SU-DHL-6 (cell line): ENCODE measurements at regions not wholly inside any gene's neighbourhood (a gene's known extent, or its start where the extent isn't known, plus 50 kb on each side); places are given as distances from the start of the nearest gene placed in this dataset.

Experiments used
- H2AFZ ChIP-seq: fragments of 200-600 bp; sonication (generic); 2 replicates; pipeline ENCODE4 v1.6.1; 2014; ENCODE audit warnings: low read depth, mild to moderate bottlenecking, moderate library complexity, mixed read lengths, antibody characterized with exemption, low read length; ENCODE audit not compliant: severe bottlenecking
- H3F3A ChIP-seq: fragments of 200-600 bp; shearing (Covaris generic); 2 replicates; pipeline ENCODE4 v1.6.0; 2016; ENCODE audit warnings: antibody characterized with exemption, mild to moderate bottlenecking; ENCODE audit not compliant: insufficient read depth
- H3K27ac ChIP-seq: fragments of 200-600 bp; sonication (generic); 2 replicates; pipeline ENCODE4 v1.5.1; 2016; ENCODE audit warnings: low read depth, mild to moderate bottlenecking, low read length, moderate library complexity, mixed read lengths
- H3K27me3 ChIP-seq: fragments of 200-600 bp; sonication (generic), shearing (Covaris generic); 2 replicates; pipeline ENCODE4 v1.6.0; 2014; ENCODE audit warnings: mild to moderate bottlenecking, low read length
- H3K36me3 ChIP-seq: fragments of 200-600 bp; sonication (generic); 2 replicates; pipeline ENCODE4 v1.6.1; 2014; ENCODE audit warnings: mild to moderate bottlenecking, low read length, mixed read lengths
- H3K4me2 ChIP-seq: fragments of 300-600, 200-600 bp; shearing (Covaris generic), sonication (generic); 2 replicates; pipeline ENCODE4 v1.6.0; 2014; ENCODE audit warnings: low read length, low read depth, mild to moderate bottlenecking; ENCODE audit not compliant: poor library complexity, severe bottlenecking
- H3K4me3 ChIP-seq: fragments of 200-600 bp; sonication (generic); 2 replicates; pipeline ENCODE4 v1.5.1; 2014; ENCODE audit warnings: antibody characterized with exemption, low read length, mild to moderate bottlenecking, mixed read lengths; ENCODE audit not compliant: insufficient read depth, poor library complexity, severe bottlenecking
- H3K79me2 ChIP-seq: fragments of 200-600 bp; sonication (generic); 2 replicates; pipeline ENCODE4 v1.6.1; 2014; ENCODE audit warnings: mild to moderate bottlenecking, low read length, moderate library complexity; ENCODE audit not compliant: insufficient read depth
- H3K9ac ChIP-seq: fragments of 200-600 bp; sonication (generic); 2 replicates; pipeline ENCODE4 v1.7.0; 2014; ENCODE audit warnings: mild to moderate bottlenecking, low read length
- H3K9me2 ChIP-seq: fragments of 200-600 bp; sonication (generic); replicated peaks from 2 replicates; pipeline ENCODE4 v1.6.1; 2014; ENCODE audit warnings: low read length; ENCODE audit not compliant: insufficient read depth
- H3K9me3 ChIP-seq: fragments of 200-600 bp; sonication (generic); 2 replicates; pipeline ENCODE4 v1.6.1; 2014; ENCODE audit warnings: low read length, mixed read lengths; ENCODE audit not compliant: insufficient read depth
- H4K20me1 ChIP-seq: fragments of 200-600 bp; sonication (generic); 2 replicates; pipeline ENCODE4 v1.6.1; 2014; ENCODE audit warnings: low read depth, mild to moderate bottlenecking, antibody characterized with exemption, low read length, moderate library complexity, mixed read lengths
- EZH2phosphoT487 ChIP-seq: fragments of 200-600 bp; sonication (generic), shearing (Covaris generic); conservative IDR thresholded peaks from 2 replicates; pipeline ENCODE4 v1.6.1; 2018; ENCODE audit warnings: mild to moderate bottlenecking, antibody characterized with exemption, low read length, moderate library complexity, mixed read lengths
- TF ChIP-seq, protein P1 (sequence below): fragments of 200-600 bp; sonication (generic); IDR thresholded peaks from one replicate; pipeline ENCODE4 v1.5.1; 2017; ENCODE audit warnings: antibody characterized with exemption, mild to moderate bottlenecking, low read length, moderate library complexity; ENCODE audit not compliant: insufficient read depth, poor library complexity, severe bottlenecking

DNA sequence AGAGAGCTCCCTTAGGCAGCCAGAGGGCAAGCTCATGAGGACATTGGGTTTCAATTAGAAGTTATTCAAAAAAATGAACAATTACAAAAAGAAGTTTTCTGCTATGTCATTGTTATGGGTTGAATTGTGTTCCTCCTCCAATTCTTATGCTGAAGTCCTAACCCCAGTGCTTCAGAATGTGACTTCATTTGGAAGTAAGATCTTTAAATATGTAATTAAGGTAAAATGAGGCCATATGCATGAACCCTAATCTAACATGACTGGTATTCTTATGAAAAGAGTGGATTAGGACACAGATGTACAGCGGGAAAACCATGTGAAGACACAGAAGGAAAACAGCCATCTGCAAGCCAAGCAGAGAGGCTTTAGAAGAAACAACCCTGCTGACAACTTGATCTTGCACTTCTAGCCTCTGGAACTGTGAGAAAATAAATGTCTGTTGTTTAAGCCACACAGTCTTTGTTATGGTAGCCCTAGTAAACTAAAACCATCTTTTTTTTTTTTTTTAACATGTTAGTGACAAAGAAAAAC is 929.6 kb downstream of the EPHA3 start:
- no peak for TF ChIP-seq EZH2phosphoT487
- TF ChIP-seq, protein P1, sequence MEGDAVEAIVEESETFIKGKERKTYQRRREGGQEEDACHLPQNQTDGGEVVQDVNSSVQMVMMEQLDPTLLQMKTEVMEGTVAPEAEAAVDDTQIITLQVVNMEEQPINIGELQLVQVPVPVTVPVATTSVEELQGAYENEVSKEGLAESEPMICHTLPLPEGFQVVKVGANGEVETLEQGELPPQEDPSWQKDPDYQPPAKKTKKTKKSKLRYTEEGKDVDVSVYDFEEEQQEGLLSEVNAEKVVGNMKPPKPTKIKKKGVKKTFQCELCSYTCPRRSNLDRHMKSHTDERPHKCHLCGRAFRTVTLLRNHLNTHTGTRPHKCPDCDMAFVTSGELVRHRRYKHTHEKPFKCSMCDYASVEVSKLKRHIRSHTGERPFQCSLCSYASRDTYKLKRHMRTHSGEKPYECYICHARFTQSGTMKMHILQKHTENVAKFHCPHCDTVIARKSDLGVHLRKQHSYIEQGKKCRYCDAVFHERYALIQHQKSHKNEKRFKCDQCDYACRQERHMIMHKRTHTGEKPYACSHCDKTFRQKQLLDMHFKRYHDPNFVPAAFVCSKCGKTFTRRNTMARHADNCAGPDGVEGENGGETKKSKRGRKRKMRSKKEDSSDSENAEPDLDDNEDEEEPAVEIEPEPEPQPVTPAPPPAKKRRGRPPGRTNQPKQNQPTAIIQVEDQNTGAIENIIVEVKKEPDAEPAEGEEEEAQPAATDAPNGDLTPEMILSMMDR: no peak
- Histone ChIP-seq H3K9me2 (no peaks in the 10 kb centered on the region), H3K79me2 (no peaks in the 10 kb centered on the region), H3K4me2 (no peak overlapping the region), H3K9me3 (no peaks in the 10 kb centered on the region), H3K4me3 (no peak overlapping the region), H3K27ac (no peak overlapping the region), H3K9ac (no peak overlapping the region), H4K20me1 (no peaks in the 10 kb centered on the region), H3F3A (no peaks in the 10 kb centered on the region), H3K36me3 (no peaks in the 10 kb centered on the region), H2AFZ (no peak overlapping the region), H3K27me3 (no peaks in the 10 kb centered on the region)

DNA sequence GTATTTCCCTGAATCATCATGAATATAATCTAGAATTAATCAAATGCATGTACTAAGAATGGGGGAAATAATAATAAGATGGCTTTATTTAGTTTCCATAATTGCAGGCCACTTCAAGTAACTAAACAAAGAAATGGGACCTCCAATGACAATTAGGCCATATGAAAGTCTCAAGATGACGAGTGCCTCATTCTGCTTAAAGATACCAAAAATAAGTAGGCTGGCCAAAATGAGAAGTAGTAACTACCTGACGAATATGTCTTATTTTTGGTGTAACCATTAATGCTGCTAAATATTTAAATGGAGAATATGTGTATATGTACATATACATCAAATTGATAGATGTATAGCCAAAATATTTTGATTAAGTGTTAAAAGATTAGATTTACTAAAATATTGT is 932.6 kb downstream of the EPHA3 start:
- Histone ChIP-seq H3K79me2 (no peaks in the 10 kb centered on the region), H3K27me3 (no peaks in the 10 kb centered on the region), H3K9me2 (no peaks in the 10 kb centered on the region), H3K36me3 (no peaks in the 10 kb centered on the region), H3K9ac (no peak overlapping the region), H3K4me3 (no peak overlapping the region), H4K20me1 (no peaks in the 10 kb centered on the region), H3K4me2 (no peak overlapping the region), H3K27ac (no peak overlapping the region), H3K9me3 (no peaks in the 10 kb centered on the region), H2AFZ (no peak overlapping the region), H3F3A (no peaks in the 10 kb centered on the region)
- TF ChIP-seq, protein P1: no peak
- TF ChIP-seq EZH2phosphoT487: no peak

DNA sequence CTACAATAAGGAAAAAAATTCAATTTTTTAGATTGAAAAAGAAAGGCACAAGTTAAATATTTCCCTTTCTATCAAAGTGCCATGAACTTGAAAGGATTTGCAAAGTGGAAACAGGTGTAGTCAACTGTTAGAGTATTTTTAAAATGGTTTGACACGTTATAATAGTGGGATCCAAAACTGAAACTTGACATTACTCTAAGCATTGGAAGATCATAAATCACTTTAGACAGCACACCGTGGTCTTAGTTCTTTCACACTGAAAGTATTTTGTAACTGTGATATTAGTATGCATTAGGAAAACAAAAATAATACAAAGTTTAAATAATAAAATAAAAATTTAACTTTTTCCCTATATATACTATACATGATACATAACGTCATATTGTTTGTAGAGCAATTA is 933.1 kb downstream of the EPHA3 start:
- Histone ChIP-seq H3K27ac (no peak overlapping the region), H2AFZ (no peak overlapping the region), H3F3A (no peaks in the 10 kb centered on the region), H3K27me3 (no peaks in the 10 kb centered on the region), H3K4me3 (no peak overlapping the region), H4K20me1 (no peaks in the 10 kb centered on the region), H3K79me2 (no peaks in the 10 kb centered on the region), H3K36me3 (no peaks in the 10 kb centered on the region), H3K9me3 (no peaks in the 10 kb centered on the region), H3K9me2 (no peaks in the 10 kb centered on the region), H3K9ac (no peak overlapping the region), H3K4me2 (no peak overlapping the region)
- TF ChIP-seq, protein P1: no peak
- no peak for TF ChIP-seq EZH2phosphoT487

DNA sequence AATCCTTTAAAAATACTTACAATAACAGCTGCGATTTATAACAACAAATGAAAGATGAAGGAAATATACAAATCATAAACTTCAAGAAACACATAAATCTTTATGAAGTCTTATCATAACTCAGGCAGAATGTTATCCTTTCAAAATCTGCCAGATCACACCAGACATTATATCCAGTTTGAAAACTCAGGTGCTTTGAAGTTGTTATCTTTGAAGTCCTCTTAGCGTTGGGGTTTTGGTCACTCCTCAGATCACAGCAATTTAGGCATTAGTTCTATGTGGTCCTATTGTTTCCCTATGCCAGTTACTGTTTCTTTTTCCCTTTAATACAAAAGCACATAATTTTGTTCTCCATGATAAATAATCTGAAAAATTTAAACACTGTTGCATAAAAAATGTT is 934.6 kb downstream of the EPHA3 start:
- Histone ChIP-seq H4K20me1 (no peaks in the 10 kb centered on the region), H3K27ac (no peak overlapping the region), H3K4me3 (no peak overlapping the region), H3K9ac (no peak overlapping the region), H3K36me3 (no peaks in the 10 kb centered on the region), H3K9me3 (no peaks in the 10 kb centered on the region), H3K9me2 (no peaks in the 10 kb centered on the region), H3K4me2 (no peak overlapping the region), H2AFZ (no peak overlapping the region), H3K27me3 (no peaks in the 10 kb centered on the region), H3K79me2 (no peaks in the 10 kb centered on the region), H3F3A (no peaks in the 10 kb centered on the region)
- no peak for TF ChIP-seq EZH2phosphoT487
- TF ChIP-seq, protein P1: no peak
